H1 (cell line): ENCODE measurements at regions not wholly inside any gene's neighbourhood (a gene's known extent, or its start where the extent isn't known, plus 50 kb on each side); places are given as distances from the start of the nearest gene placed in this dataset.
A peak's percentile ranks its signal among the peaks of the same experiment; 100 is the strongest.

ENCODE experiments used
- CTCF ChIA-PET: fragments of 300-600 bp; sonication (Branson Sonifier 250); formaldehyde crosslinking; loops from one replicate; lab custom pipeline; 2021; ENCODE audit not compliant: partially characterized antibody; lab: Charles Lee
- POLR2A ChIA-PET: fragments of 300-600 bp; sonication (Branson Sonifier 250); formaldehyde crosslinking; loops from one replicate; lab custom pipeline; 2021; ENCODE audit warnings: inconsistent platforms; ENCODE audit not compliant: partially characterized antibody; lab: Charles Lee
- DNase-seq, 2 experiments: peaks; one replicate each; pipeline versions ENCODE4 v3.0.0 to v3.0.0-alpha.2; 2010 to 2022; ENCODE audit warnings: low spot score in 2 of 2, low read depth in 1 of 2, mixed read lengths in 1 of 2
- FAIRE-seq: peaks from 2 replicates; lab custom pipeline; 2011; peaks lifted over from hg19 to GRCh38; lab: Jason Lieb, UNC
- H2AFZ ChIP-seq: 2 replicates; pipeline ENCODE4 v1.8.1; 2012; ENCODE audit warnings: low read length, inconsistent platforms
- H2AK5ac ChIP-seq: 2 replicates; pipeline ENCODE4 v1.6.1; 2013; ENCODE audit warnings: low read depth, low read length
- H2BK120ac ChIP-seq: replicated peaks from 2 replicates; pipeline ENCODE3; 2013; ENCODE audit warnings: low read depth, low read length, inconsistent platforms
- H2BK12ac ChIP-seq: 2 replicates; pipeline ENCODE4 v1.6.1; 2013; ENCODE audit warnings: low read depth, low read length
- H2BK15ac ChIP-seq: 2 replicates; pipeline ENCODE4 v1.6.1; 2013; ENCODE audit warnings: low read length
- H2BK20ac ChIP-seq: 2 replicates; pipeline ENCODE4 v1.6.1; 2013; ENCODE audit warnings: low read length
- H2BK5ac ChIP-seq: 2 replicates; pipeline ENCODE4 v1.6.1; 2013; ENCODE audit warnings: low read depth, low read length
- H3K14ac ChIP-seq: 2 replicates; pipeline ENCODE4 v1.6.1; 2013; ENCODE audit warnings: inconsistent platforms; ENCODE audit not compliant: insufficient read length
- H3K18ac ChIP-seq: 2 replicates; pipeline ENCODE4 v1.6.1; 2013; ENCODE audit warnings: low read length; ENCODE audit errors: extremely low read depth
- H3K23ac ChIP-seq: 2 replicates; pipeline ENCODE4 v1.6.1; 2013; ENCODE audit warnings: inconsistent platforms; ENCODE audit not compliant: insufficient read length
- H3K23me2 ChIP-seq: 2 replicates; pipeline ENCODE4 v1.6.1; 2013; ENCODE audit warnings: low read depth, low read length
- H3K27ac ChIP-seq: 2 replicates; pipeline ENCODE4 v1.6.1; 2011; ENCODE audit warnings: low read depth, low read length, inconsistent platforms
- H3K27me3 ChIP-seq, 4 experiments: replicated peaks in 1 of 4; 1 replicate in 1 of 4; 2 replicates in 3 of 4; pipeline versions ENCODE4 v1.6.1 to v1.8.1; 2011 to 2013; ENCODE audit warnings: low read length in 3 of 4, mild to moderate bottlenecking in 3 of 4, inconsistent platforms in 2 of 4, mixed read lengths in 2 of 4, moderate library complexity in 1 of 4; ENCODE audit not compliant: control insufficient read depth in 3 of 4, insufficient read depth in 3 of 4; ENCODE audit errors: extremely low read depth in 1 of 4
- H3K36me3 ChIP-seq, 4 experiments: 2 replicates each; pipeline versions ENCODE4 v1.6.1 to v1.8.1; 2011 to 2013; ENCODE audit warnings: mild to moderate bottlenecking in 4 of 4, low read length in 3 of 4, moderate library complexity in 2 of 4, control low read depth in 1 of 4, inconsistent platforms in 1 of 4; ENCODE audit not compliant: insufficient read depth in 4 of 4, control insufficient read depth in 2 of 4
- H3K4ac ChIP-seq: replicated peaks from 2 replicates; pipeline ENCODE3; 2013; ENCODE audit warnings: low read length, low read depth, mixed read lengths, inconsistent platforms; ENCODE audit not compliant: insufficient read length
- H3K4me1 ChIP-seq, 4 experiments: replicated peaks in 1 of 4; 1 replicate in 1 of 4; 2 replicates in 3 of 4; pipeline versions ENCODE4 v1.6.1 to v1.8.1; 2011 to 2013; ENCODE audit warnings: low read length in 3 of 4, inconsistent platforms in 2 of 4, mixed read lengths in 1 of 4; ENCODE audit not compliant: insufficient read depth in 4 of 4, control insufficient read depth in 3 of 4
- H3K4me2 ChIP-seq, 2 experiments: 2 replicates each; pipeline versions ENCODE4 v1.6.1 to v1.8.1; 2011 to 2013; ENCODE audit warnings: low read depth in 2 of 2, low read length in 2 of 2, control low read depth in 1 of 2, inconsistent platforms in 1 of 2, mild to moderate bottlenecking in 1 of 2; ENCODE audit not compliant: insufficient read depth in 1 of 2
- H3K4me3 ChIP-seq, 4 experiments: fragments of 200-600, 300-600 bp in 1 of 4; sonication (generic), shearing (Covaris generic), sonication (Bioruptor Twin) in 1 of 4; 2 replicates each; pipeline versions ENCODE4 v1.5.1 to v1.8.1; 2011 to 2016; ENCODE audit warnings: low read length in 4 of 4, low read depth in 3 of 4, control low read depth in 2 of 4, inconsistent platforms in 2 of 4, mild to moderate bottlenecking in 2 of 4, mixed read lengths in 1 of 4, moderate library complexity in 1 of 4; ENCODE audit not compliant: insufficient read depth in 2 of 4; ENCODE audit errors: extremely low read depth in 1 of 4
- H3K56ac ChIP-seq: replicated peaks from 2 replicates; pipeline ENCODE3; 2013; ENCODE audit warnings: low read depth, mild to moderate bottlenecking, mixed read lengths, low read length, inconsistent platforms; ENCODE audit not compliant: insufficient read length
- H3K79me1 ChIP-seq: 2 replicates; pipeline ENCODE4 v1.6.1; 2013; ENCODE audit warnings: low read depth, low read length, control low read depth
- H3K79me2 ChIP-seq, 2 experiments: 2 replicates each; pipeline versions ENCODE4 v1.6.1 to v1.8.1; 2012 to 2013; ENCODE audit warnings: low read length in 2 of 2, mild to moderate bottlenecking in 2 of 2, inconsistent platforms in 1 of 2; ENCODE audit not compliant: insufficient read depth in 2 of 2, control insufficient read depth in 1 of 2
- H3K9ac ChIP-seq, 4 experiments: replicated peaks in 1 of 4; 1 replicate in 1 of 4; 2 replicates in 3 of 4; pipeline versions ENCODE4 v1.6.1 to v1.8.1; 2011 to 2013; ENCODE audit warnings: low read depth in 3 of 4, low read length in 3 of 4, control low read depth in 2 of 4, mild to moderate bottlenecking in 2 of 4, moderate library complexity in 2 of 4, inconsistent platforms in 1 of 4; ENCODE audit errors: extremely low read depth in 1 of 4
- H3K9me3 ChIP-seq, 2 experiments: 2 replicates each; pipeline versions ENCODE4 v1.6.1 to v1.8.1; 2012 to 2013; ENCODE audit warnings: mild to moderate bottlenecking in 2 of 2, moderate library complexity in 2 of 2, control low read depth in 1 of 2, inconsistent platforms in 1 of 2, low read depth in 1 of 2, low read length in 1 of 2, mixed read lengths in 1 of 2; ENCODE audit not compliant: insufficient read depth in 2 of 2
- H4K20me1 ChIP-seq, 2 experiments: replicated peaks in 1 of 2; 2 replicates each; pipeline versions ENCODE3 to v1.8.1; 2011 to 2013; ENCODE audit warnings: inconsistent platforms in 2 of 2, low read length in 2 of 2, mild to moderate bottlenecking in 1 of 2; ENCODE audit not compliant: insufficient read depth in 2 of 2, control insufficient read depth in 1 of 2
- H4K5ac ChIP-seq: 2 replicates; pipeline ENCODE4 v1.6.1; 2013; ENCODE audit warnings: low read length, low read depth, mixed read lengths, inconsistent platforms; ENCODE audit not compliant: insufficient read length
- H4K8ac ChIP-seq: 2 replicates; pipeline ENCODE4 v1.8.0; 2013; ENCODE audit warnings: mild to moderate bottlenecking, moderate library complexity, low read length, inconsistent platforms; ENCODE audit not compliant: insufficient read depth; ENCODE audit errors: extremely low read depth
- H4K91ac ChIP-seq: replicated peaks from 2 replicates; pipeline ENCODE3; 2013; ENCODE audit warnings: low read length, mixed read lengths, inconsistent platforms; ENCODE audit not compliant: insufficient read length
- RFX5 ChIP-seq: IDR thresholded peaks from 2 replicates; pipeline ENCODE4 v1.6.1; 2011; ENCODE audit warnings: low read depth, low read length, improper control_type of control experiment, borderline replicate concordance
- WGBS, 2 experiments: shearing (Covaris generic) in 1 of 2; methylation state at CpG; one replicate each; pipeline versions ENCODE4 v1.1.6 to v1.1.7; 2013 to 2015; ENCODE audit warnings: low lambda C conversion rate in 2 of 2, mixed read lengths in 2 of 2, inconsistent platforms in 1 of 2, low coverage in 1 of 2, missing lambda C conversion rate in 1 of 2; ENCODE audit not compliant: insufficient replicate concordance in 2 of 2, insufficient coverage in 1 of 2, insufficient read length in 1 of 2; ENCODE audit errors: extremely low coverage in 1 of 2, missing lambda C conversion rate in 1 of 2; 5-methylcytosine and 5-hydroxymethylcytosine counted together

- no peak for FAIRE-seq
- TF ChIP-seq RFX5 = no peak
Measured at GRCh38 chr2:144330951-144331673, 188.8 kb downstream of the ZEB2 start.

More at GRCh38 chr2:144330951-144331673, 188.8 kb downstream of the ZEB2 start:
- H4K91ac ChIP-seq = no peak overlapping the region
- H3K9me3 ChIP-seq = no peaks in the 10 kb centered on the region
- no peak overlapping the region for H3K27ac ChIP-seq
- ChIA-PET CTCF (interaction anchor here (0.7 to 1.2 kb wide), 4 partner anchors 9 to 329 kb away, joined by 3 to 4 read pairs (median 4); no protein-coding TSS in a partner anchor), POLR2A (interaction anchor here (0.8 to 1.7 kb wide), 3 partner anchors 9 to 130 kb away, joined by 3 to 9 read pairs (median 4); no protein-coding TSS in a partner anchor)
- H3K14ac ChIP-seq = no peak overlapping the region
- H3K27me3 ChIP-seq = no peaks in the 10 kb centered on the region
- no peaks in the 10 kb centered on the region for H3K36me3 ChIP-seq
- 0 out of 2 replicates have a peak overlapping the region, but pooled peaks have one; percentile 30 for H2BK12ac ChIP-seq
- H3K4me2 ChIP-seq = peak overlapping the region; percentile 76 to 77
- H4K8ac ChIP-seq = no peak overlapping the region
- no peak overlapping the region for H3K18ac ChIP-seq
- peak overlapping the region; percentile 68 to 78 (median 73) for H3K4me3 ChIP-seq
- no peak overlapping the region for H2BK120ac ChIP-seq
- no peak overlapping the region for H2BK5ac ChIP-seq
- H3K23ac ChIP-seq = no peak overlapping the region
- no peak overlapping the region for H4K5ac ChIP-seq
- no peaks in the 10 kb centered on the region for H3K79me1 ChIP-seq
- no peak overlapping the region for H2AFZ ChIP-seq
- H2AK5ac ChIP-seq = no peak overlapping the region
- no peak overlapping the region for H2BK20ac ChIP-seq
- H3K56ac ChIP-seq = peak overlapping the region; percentile 65
- H4K20me1 ChIP-seq = no peaks in the 10 kb centered on the region
- peaks cover 3 to 10% (median 6%) of the 10 kb centered on the region in 4 experiments for H3K4me1 ChIP-seq
- 38% methylated on average over 12 of the region's 12 CpGs; no CpG with 5 or more reads in 1 of the 2 experiments for WGBS, 2 experiments
- peak overlapping the region; percentile 6 for H3K4ac ChIP-seq
- H3K9ac ChIP-seq = peak overlapping the region in 2 of 4 experiments; percentile 72 to 77; a peak in 2 of 7 replicates
- H3K79me2 ChIP-seq = peaks cover 3 to 36% of the 10 kb centered on the region in 2 experiments; a peak in 2 of 4 replicates
- H2BK15ac ChIP-seq = no peak overlapping the region
- DNase-seq = no peak
- peaks cover 12% of the 10 kb centered on the region for H3K23me2 ChIP-seq
